DND-41 (cell line): ENCODE measurements at regions not wholly inside any gene's neighbourhood (a gene's known extent, or its start where the extent isn't known, plus 50 kb on each side); places are given as distances from the start of the nearest gene placed in this dataset.

Experiments
- ATAC-seq: fragments of 200-7000 bp; cut with Tn5 transposase; 3 replicates; pipeline ENCODE4 v1.9.1; 2021; ENCODE audit warnings: low read depth; ENCODE audit not compliant: insufficient read depth
- DNase-seq: peaks from one replicate; pipeline ENCODE4 v3.0.0-alpha.2; 2020
- H2AFZ ChIP-seq: 2 replicates; pipeline ENCODE4 v1.6.0; 2012; ENCODE audit warnings: low read depth, low read length
- H3K27ac ChIP-seq: 2 replicates; pipeline ENCODE4 v1.5.1; 2012; ENCODE audit warnings: low read length, inconsistent platforms
- H3K27me3 ChIP-seq: fragments of 200-600 bp; sonication (generic); 2 replicates; pipeline ENCODE4 v1.6.0; 2012; ENCODE audit warnings: low read length, mild to moderate bottlenecking, inconsistent platforms; ENCODE audit not compliant: insufficient read depth, poor library complexity
- H3K36me3 ChIP-seq: 2 replicates; pipeline ENCODE4 v1.5.1; 2012; ENCODE audit warnings: low read length, inconsistent platforms; ENCODE audit not compliant: insufficient read depth
- H3K4me1 ChIP-seq: 2 replicates; pipeline ENCODE4 v1.5.1; 2012; ENCODE audit warnings: mild to moderate bottlenecking, low read length; ENCODE audit not compliant: insufficient read depth
- H3K4me2 ChIP-seq: 2 replicates; pipeline ENCODE4 v1.6.0; 2012; ENCODE audit warnings: mild to moderate bottlenecking, moderate library complexity, low read length, inconsistent platforms; ENCODE audit not compliant: insufficient read depth
- H3K4me3 ChIP-seq, 2 experiments: fragments of 200-600 bp in 1 of 2; shearing (Covaris generic) in 1 of 2; 2 replicates each; pipeline ENCODE4 v1.5.1; 2012 to 2016; ENCODE audit warnings: inconsistent platforms in 2 of 2, low read length in 2 of 2, mild to moderate bottlenecking in 2 of 2, low read depth in 1 of 2, moderate library complexity in 1 of 2
- H3K79me2 ChIP-seq: 2 replicates; pipeline ENCODE4 v1.6.0; 2012; ENCODE audit warnings: low read length, inconsistent platforms; ENCODE audit not compliant: insufficient read depth
- H3K9ac ChIP-seq: 2 replicates; pipeline ENCODE4 v1.6.0; 2012; ENCODE audit warnings: low read depth, mild to moderate bottlenecking, inconsistent platforms, low read length, moderate library complexity
- H3K9me3 ChIP-seq: 2 replicates; pipeline ENCODE4 v1.5.1; 2012; ENCODE audit warnings: low read length, moderate library complexity, mild to moderate bottlenecking, inconsistent platforms; ENCODE audit not compliant: insufficient read depth, severe bottlenecking
- H4K20me1 ChIP-seq: 2 replicates; pipeline ENCODE4 v1.6.0; 2012; ENCODE audit warnings: low read length; ENCODE audit not compliant: insufficient read depth
- EZH2 ChIP-seq: IDR thresholded peaks from 3 replicates; pipeline ENCODE4 v1.6.1; 2012; ENCODE audit warnings: borderline replicate concordance, low read depth, mild to moderate bottlenecking, moderate library complexity, low read length, inconsistent platforms; ENCODE audit not compliant: severe bottlenecking
- TF ChIP-seq, protein P1 (sequence below): IDR thresholded peaks from 2 replicates; pipeline ENCODE4 v1.5.1; 2012; ENCODE audit warnings: borderline replicate concordance, low read length, moderate library complexity, mild to moderate bottlenecking; ENCODE audit not compliant: poor library complexity, severe bottlenecking; ENCODE audit errors: extremely low read depth

DNA sequence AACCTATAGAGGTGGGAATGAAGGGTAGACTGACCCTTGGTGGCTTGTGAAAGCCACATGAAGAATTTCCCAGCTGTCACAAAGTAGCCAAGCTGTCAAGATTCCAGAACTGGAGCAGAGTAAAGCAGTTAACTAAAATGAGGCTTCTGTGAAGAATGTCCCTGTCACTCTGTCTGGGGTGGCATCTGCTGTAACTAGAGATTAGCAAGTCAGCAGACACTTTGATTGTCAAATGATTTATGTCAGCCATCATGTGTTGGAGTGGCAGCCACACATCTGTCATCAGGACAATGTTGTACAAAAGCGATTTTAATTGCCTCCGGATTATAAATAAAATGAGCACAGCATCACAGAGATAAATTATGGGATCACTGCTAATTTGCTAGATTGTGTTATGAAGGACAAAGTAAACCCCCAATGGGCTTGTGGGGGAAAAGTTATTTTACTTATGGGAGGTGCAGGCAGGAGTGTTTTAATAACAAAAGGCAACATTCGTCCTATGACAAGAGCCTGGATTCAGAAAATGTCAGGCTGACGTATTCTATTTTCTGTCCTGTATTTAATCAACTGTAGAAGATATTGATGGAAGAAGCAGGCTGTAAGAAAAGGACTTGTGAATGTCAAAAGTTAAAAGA lies 270.9 kb downstream of the FAM181B start:
- DNase-seq = no peak
- Histone ChIP-seq H4K20me1 (no peaks in the 10 kb centered on the region), H3K27me3 (no peaks in the 10 kb centered on the region), H3K9me3 (no peaks in the 10 kb centered on the region), H3K36me3 (no peaks in the 10 kb centered on the region), H3K4me2 (no peak overlapping the region), H3K4me3 (no peak overlapping the region), H3K27ac (no peak overlapping the region), H3K9ac (no peak overlapping the region), H2AFZ (no peak overlapping the region), H3K4me1 (no peaks in the 10 kb centered on the region), H3K79me2 (no peaks in the 10 kb centered on the region)
- no peak for ATAC-seq
- TF ChIP-seq EZH2 = no peak
- TF ChIP-seq, protein P1, sequence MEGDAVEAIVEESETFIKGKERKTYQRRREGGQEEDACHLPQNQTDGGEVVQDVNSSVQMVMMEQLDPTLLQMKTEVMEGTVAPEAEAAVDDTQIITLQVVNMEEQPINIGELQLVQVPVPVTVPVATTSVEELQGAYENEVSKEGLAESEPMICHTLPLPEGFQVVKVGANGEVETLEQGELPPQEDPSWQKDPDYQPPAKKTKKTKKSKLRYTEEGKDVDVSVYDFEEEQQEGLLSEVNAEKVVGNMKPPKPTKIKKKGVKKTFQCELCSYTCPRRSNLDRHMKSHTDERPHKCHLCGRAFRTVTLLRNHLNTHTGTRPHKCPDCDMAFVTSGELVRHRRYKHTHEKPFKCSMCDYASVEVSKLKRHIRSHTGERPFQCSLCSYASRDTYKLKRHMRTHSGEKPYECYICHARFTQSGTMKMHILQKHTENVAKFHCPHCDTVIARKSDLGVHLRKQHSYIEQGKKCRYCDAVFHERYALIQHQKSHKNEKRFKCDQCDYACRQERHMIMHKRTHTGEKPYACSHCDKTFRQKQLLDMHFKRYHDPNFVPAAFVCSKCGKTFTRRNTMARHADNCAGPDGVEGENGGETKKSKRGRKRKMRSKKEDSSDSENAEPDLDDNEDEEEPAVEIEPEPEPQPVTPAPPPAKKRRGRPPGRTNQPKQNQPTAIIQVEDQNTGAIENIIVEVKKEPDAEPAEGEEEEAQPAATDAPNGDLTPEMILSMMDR = no peak

DNA sequence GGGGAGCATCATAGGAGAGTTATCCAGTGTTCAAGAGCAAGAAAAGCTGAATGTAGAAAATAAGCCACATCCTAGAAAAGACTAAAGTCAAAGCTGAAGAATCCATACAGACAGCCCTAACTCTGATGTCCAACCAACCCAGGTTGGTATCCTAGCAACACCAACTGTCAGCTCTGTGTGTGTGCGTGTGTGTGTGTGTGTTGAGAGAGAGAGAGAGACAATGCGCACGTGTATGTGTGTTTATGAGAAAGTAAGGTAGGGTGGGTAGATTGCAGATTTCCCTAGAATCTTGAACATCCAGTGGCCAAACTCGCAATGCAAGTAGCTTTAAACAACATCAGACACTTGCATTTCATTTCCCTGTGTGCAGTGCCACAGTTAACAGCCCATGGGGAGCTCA lies 274.9 kb downstream of the FAM181B start:
- Histone ChIP-seq H3K4me1 (no peaks in the 10 kb centered on the region), H3K9ac (no peak overlapping the region), H3K79me2 (no peaks in the 10 kb centered on the region), H4K20me1 (no peaks in the 10 kb centered on the region), H3K4me2 (no peak overlapping the region), H2AFZ (no peak overlapping the region), H3K27ac (no peak overlapping the region), H3K27me3 (no peaks in the 10 kb centered on the region), H3K4me3 (no peak overlapping the region), H3K36me3 (no peaks in the 10 kb centered on the region), H3K9me3 (no peaks in the 10 kb centered on the region)
- TF ChIP-seq, protein P1 = no peak
- no peak for TF ChIP-seq EZH2
- no peak for DNase-seq
- ATAC-seq = no peak

DNA sequence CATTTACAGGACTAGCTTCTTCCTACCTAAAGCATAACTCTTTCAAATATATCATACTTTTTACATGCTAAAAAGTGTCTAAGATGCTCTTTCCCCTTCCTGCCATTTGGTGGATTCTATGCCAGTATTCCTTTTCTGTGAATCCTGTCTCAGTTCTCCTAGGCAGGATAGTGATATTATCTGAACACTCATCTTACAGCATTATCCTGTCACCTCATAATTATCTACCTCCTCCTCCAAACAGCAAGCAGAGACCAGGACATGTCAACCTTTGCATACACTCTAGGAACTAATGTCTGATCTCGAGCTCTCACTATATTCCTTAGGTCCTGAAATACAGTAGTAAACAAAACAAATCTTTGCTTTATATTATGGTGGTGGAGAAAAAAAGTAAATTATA lies 275.5 kb downstream of the FAM181B start:
- DNase-seq (no peak), ATAC-seq (no peak)
- no peak overlapping the region for H3K27ac ChIP-seq
- H3K4me3 ChIP-seq = no peak overlapping the region
- no peak overlapping the region for H3K4me2 ChIP-seq
- no peaks in the 10 kb centered on the region for H4K20me1 ChIP-seq
- no peaks in the 10 kb centered on the region for H3K79me2 ChIP-seq
- H3K36me3 ChIP-seq = no peaks in the 10 kb centered on the region
- H2AFZ ChIP-seq = no peak overlapping the region
- H3K4me1 ChIP-seq = no peaks in the 10 kb centered on the region
- no peaks in the 10 kb centered on the region for H3K27me3 ChIP-seq
- no peaks in the 10 kb centered on the region for H3K9me3 ChIP-seq
- no peak for TF ChIP-seq EZH2
- TF ChIP-seq, protein P1 = no peak
- no peak overlapping the region for H3K9ac ChIP-seq
